H1 (cell line): ENCODE measurements at regions not wholly inside any gene's neighbourhood (a gene's known extent, or its start where the extent isn't known, plus 50 kb on each side); places are given as distances from the start of the nearest gene placed in this dataset.

ENCODE experiments used
- YY1 ChIP-seq: IDR thresholded peaks from 2 replicates; pipeline ENCODE4 v1.6.1; 2011; ENCODE audit warnings: low read depth, mild to moderate bottlenecking, low read length

GRCh38 chr2:78353168-78353567 is 672.3 kb upstream of the REG3G start (continued):
- no peak for TF ChIP-seq YY1
- TF ChIP-seq, all 59 proteins: peak for 0
